ENCODE measurements at regions not wholly inside any gene's neighbourhood (a gene's known extent, or its start where the extent isn't known, plus 50 kb on each side); places are given as distances from the start of the nearest gene placed in this dataset.

DNA sequence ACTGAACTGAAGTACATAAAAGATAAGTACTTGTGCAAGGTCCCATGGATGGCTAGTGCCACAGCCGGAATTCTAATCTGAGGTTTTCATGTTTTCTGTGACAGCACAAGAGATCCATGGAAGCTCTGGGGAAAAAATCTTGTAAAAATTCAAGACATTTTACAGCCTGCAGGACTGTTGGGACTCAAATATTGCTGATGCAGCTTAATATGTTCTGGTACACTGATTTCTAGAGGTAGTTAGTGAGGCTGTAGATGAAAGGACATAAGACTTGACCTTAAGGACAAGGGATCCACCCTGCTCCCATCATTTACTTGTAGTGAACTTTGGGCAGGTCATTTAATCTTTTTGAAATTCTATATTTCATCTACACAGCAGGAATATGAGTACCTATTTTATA lies 390.4 kb downstream of the TLE4 start:
- Histone ChIP-seq H3K27ac (ENCODE audit: insufficient read depth, low read depth, low read length) (no peak overlapping the region), H4K20me1 (replicated peaks; ENCODE audit: control insufficient read depth, extremely low read depth, insufficient read depth, low read length) (no peaks in the 10 kb centered on the region), H3K9me3 (replicated peaks; ENCODE audit: control insufficient read depth, insufficient read depth, low read length) (no peaks in the 10 kb centered on the region), H3K27me3 (ENCODE audit: control insufficient read depth in 2 of 2, insufficient read depth in 2 of 2, low read length in 2 of 2) (no peaks in the 10 kb centered on the region), H2AFZ (ENCODE audit: low read depth, low read length) (no peak overlapping the region), H3K4me3 (replicated peaks in 1 of 3; ENCODE audit: insufficient read depth in 1 of 3, low read depth in 1 of 3, low read length in 3 of 3) (no peak overlapping the region), H3K9me1 (replicated peaks; ENCODE audit: control insufficient read depth, extremely low read depth, insufficient read depth, low read length) (no peaks in the 10 kb centered on the region), H3K4me1 (ENCODE audit: control insufficient read depth, extremely low read depth, insufficient read depth, low read length) (no peaks in the 10 kb centered on the region), H3K79me2 (ENCODE audit: control insufficient read depth, insufficient read depth, low read length) (no peaks in the 10 kb centered on the region), H3K9ac (replicated peaks; ENCODE audit: extremely low read depth, insufficient read depth, low read length) (no peak overlapping the region), H3K36me3 (ENCODE audit: control insufficient read depth in 2 of 2, extremely low read depth in 1 of 2, insufficient read depth in 2 of 2, low read length in 2 of 2) (no peaks in the 10 kb centered on the region), H3K4me2 (ENCODE audit: insufficient read depth, low read length) (no peak overlapping the region)
- FAIRE-seq (no peak), DNase-seq (ENCODE audit: low read depth, low spot score) (no peak)
- POLR2A ChIA-PET = no interaction called here
- intact Hi-C loops (cut with micrococcal nuclease) = no loop called here
- dilution Hi-C loops (cut with MboI; ENCODE audit: extremely low pct_ligation_motif_present, low sequenced_read_pairs) = no loop called here
- TF ChIP-seq FOS (IDR thresholded peaks at IDR 0.05; ENCODE audit: borderline replicate concordance, insufficient read depth, low read length) = no peak
- TF ChIP-seq JUN (IDR thresholded peaks at IDR 0.05; ENCODE audit: borderline replicate concordance, insufficient read depth, insufficient read length, low read depth) = no peak
- TF ChIP-seq, protein P1, sequence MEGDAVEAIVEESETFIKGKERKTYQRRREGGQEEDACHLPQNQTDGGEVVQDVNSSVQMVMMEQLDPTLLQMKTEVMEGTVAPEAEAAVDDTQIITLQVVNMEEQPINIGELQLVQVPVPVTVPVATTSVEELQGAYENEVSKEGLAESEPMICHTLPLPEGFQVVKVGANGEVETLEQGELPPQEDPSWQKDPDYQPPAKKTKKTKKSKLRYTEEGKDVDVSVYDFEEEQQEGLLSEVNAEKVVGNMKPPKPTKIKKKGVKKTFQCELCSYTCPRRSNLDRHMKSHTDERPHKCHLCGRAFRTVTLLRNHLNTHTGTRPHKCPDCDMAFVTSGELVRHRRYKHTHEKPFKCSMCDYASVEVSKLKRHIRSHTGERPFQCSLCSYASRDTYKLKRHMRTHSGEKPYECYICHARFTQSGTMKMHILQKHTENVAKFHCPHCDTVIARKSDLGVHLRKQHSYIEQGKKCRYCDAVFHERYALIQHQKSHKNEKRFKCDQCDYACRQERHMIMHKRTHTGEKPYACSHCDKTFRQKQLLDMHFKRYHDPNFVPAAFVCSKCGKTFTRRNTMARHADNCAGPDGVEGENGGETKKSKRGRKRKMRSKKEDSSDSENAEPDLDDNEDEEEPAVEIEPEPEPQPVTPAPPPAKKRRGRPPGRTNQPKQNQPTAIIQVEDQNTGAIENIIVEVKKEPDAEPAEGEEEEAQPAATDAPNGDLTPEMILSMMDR (IDR thresholded peaks at IDR 0.05; ENCODE audit: extremely low read depth in 1 of 2, insufficient read depth in 1 of 2, low read depth in 1 of 2, low read length in 2 of 2) = no peak
- no peak for TF ChIP-seq MYC (IDR thresholded peaks at IDR 0.05; ENCODE audit: low read depth, low read length)
- TF ChIP-seq POLR2A (IDR thresholded peaks at IDR 0.05; ENCODE audit: low read depth, low read length) = no peak
- no peak for TF ChIP-seq POLR2AphosphoS5 (IDR thresholded peaks at IDR 0.05; ENCODE audit: insufficient read depth, low read depth, low read length)
- no peak for TF ChIP-seq GATA2 (IDR thresholded peaks at IDR 0.05; ENCODE audit: insufficient read depth, insufficient read length, low read depth, low read length)
- no peak for TF ChIP-seq EZH2 (IDR thresholded peaks at IDR 0.05; ENCODE audit: borderline replicate concordance, low read depth, low read length, severe bottlenecking)
- TF ChIP-seq, protein P2, sequence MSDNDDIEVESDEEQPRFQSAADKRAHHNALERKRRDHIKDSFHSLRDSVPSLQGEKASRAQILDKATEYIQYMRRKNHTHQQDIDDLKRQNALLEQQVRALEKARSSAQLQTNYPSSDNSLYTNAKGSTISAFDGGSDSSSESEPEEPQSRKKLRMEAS (IDR thresholded peaks at IDR 0.05; ENCODE audit: insufficient read depth, insufficient read length) = no peak
- CTCF ChIA-PET = no interaction called here
- no TSS peak for BruUV-seq (replicated peaks)
